H9 (cell line): ENCODE measurements at regions not wholly inside any gene's neighbourhood (a gene's known extent, or its start where the extent isn't known, plus 50 kb on each side); places are given as distances from the start of the nearest gene placed in this dataset.

Experiments
- DNase-seq: peaks from one replicate; pipeline ENCODE4 v3.0.0-alpha.2; 2017
- H2AFZ ChIP-seq: one replicate; pipeline ENCODE4 v1.6.1; 2013; ENCODE audit warnings: mild to moderate bottlenecking, low read length, control low read depth, moderate library complexity
- H2AK5ac ChIP-seq: 2 replicates; pipeline ENCODE4 v1.6.1; 2013; ENCODE audit warnings: low read length, control low read depth, mixed read lengths; ENCODE audit not compliant: insufficient read length
- H2BK120ac ChIP-seq: one replicate; pipeline ENCODE4 v1.6.1; 2013; ENCODE audit warnings: low read depth, mild to moderate bottlenecking, low read length, control low read depth, inconsistent platforms; ENCODE audit not compliant: poor library complexity, severe bottlenecking
- H2BK12ac ChIP-seq: 2 replicates; pipeline ENCODE4 v1.6.1; 2013; ENCODE audit warnings: low read length, control low read depth, mixed read lengths, low read depth; ENCODE audit not compliant: insufficient read length
- H2BK15ac ChIP-seq: 2 replicates; pipeline ENCODE4 v1.6.1; 2013; ENCODE audit warnings: low read depth, low read length, control low read depth
- H2BK20ac ChIP-seq: one replicate; pipeline ENCODE4 v1.6.1; 2013; ENCODE audit warnings: low read depth, mild to moderate bottlenecking, low read length, control low read depth, inconsistent platforms; ENCODE audit not compliant: poor library complexity, severe bottlenecking
- H2BK5ac ChIP-seq: 2 replicates; pipeline ENCODE4 v1.6.1; 2013; ENCODE audit warnings: low read length, control low read depth, mixed read lengths; ENCODE audit not compliant: insufficient read length
- H3K14ac ChIP-seq: 2 replicates; pipeline ENCODE4 v1.6.1; 2013; ENCODE audit warnings: low read length, control low read depth; ENCODE audit not compliant: insufficient read depth
- H3K18ac ChIP-seq: 2 replicates; pipeline ENCODE4 v1.6.1; 2013; ENCODE audit warnings: low read depth, mild to moderate bottlenecking, mixed read lengths, low read length, control low read depth; ENCODE audit not compliant: insufficient read length
- H3K23ac ChIP-seq: 2 replicates; pipeline ENCODE4 v1.6.1; 2013; ENCODE audit warnings: low read length, control low read depth, mixed read lengths, low read depth; ENCODE audit not compliant: insufficient read length
- H3K23me2 ChIP-seq: 2 replicates; pipeline ENCODE4 v1.6.1; 2013; ENCODE audit warnings: low read depth, mild to moderate bottlenecking, mixed read lengths, low read length, control low read depth; ENCODE audit not compliant: insufficient read length, poor library complexity, severe bottlenecking
- H3K27ac ChIP-seq: 2 replicates; pipeline ENCODE4 v1.5.1; 2013; ENCODE audit warnings: low read length, control low read depth, mixed read lengths, low read depth; ENCODE audit not compliant: insufficient read length
- H3K27me3 ChIP-seq: 2 replicates; pipeline ENCODE4 v1.6.1; 2013; ENCODE audit warnings: low read length, control low read depth, inconsistent platforms; ENCODE audit not compliant: insufficient read depth
- H3K4ac ChIP-seq: 2 replicates; pipeline ENCODE4 v1.6.1; 2013; ENCODE audit warnings: low read depth, mild to moderate bottlenecking, control low read depth, inconsistent platforms, low read length, moderate library complexity
- H3K4me1 ChIP-seq: 2 replicates; pipeline ENCODE4 v1.6.1; 2013; ENCODE audit warnings: low read length, control low read depth, inconsistent platforms; ENCODE audit not compliant: insufficient read depth
- H3K4me2 ChIP-seq: 2 replicates; pipeline ENCODE4 v1.6.1; 2013; ENCODE audit warnings: low read length, control low read depth, mixed read lengths; ENCODE audit not compliant: insufficient read length, insufficient read depth
- H3K56ac ChIP-seq: 2 replicates; pipeline ENCODE4 v1.6.1; 2013; ENCODE audit warnings: low read depth, mild to moderate bottlenecking, mixed read lengths, low read length, control low read depth; ENCODE audit not compliant: insufficient read length
- H3K79me1 ChIP-seq: 2 replicates; pipeline ENCODE4 v1.6.1; 2013; ENCODE audit warnings: low read depth, mild to moderate bottlenecking, moderate library complexity, low read length, control low read depth, inconsistent platforms; ENCODE audit not compliant: insufficient read depth, poor library complexity, severe bottlenecking
- H3K79me2 ChIP-seq: 2 replicates; pipeline ENCODE4 v1.6.1; 2013; ENCODE audit warnings: low read length, control low read depth, inconsistent platforms; ENCODE audit not compliant: insufficient read depth
- H3K9ac ChIP-seq: 2 replicates; pipeline ENCODE4 v1.6.1; 2013; ENCODE audit warnings: low read length, control low read depth, mixed read lengths; ENCODE audit not compliant: insufficient read length; ENCODE audit errors: extremely low read depth
- H3K9me3 ChIP-seq: one replicate; pipeline ENCODE4 v1.6.1; 2013; ENCODE audit warnings: low read depth, low read length, inconsistent platforms; ENCODE audit not compliant: control insufficient read depth
- H3T11ph ChIP-seq: one replicate; pipeline ENCODE4 v1.6.1; 2013; ENCODE audit warnings: mild to moderate bottlenecking, low read length, control low read depth, inconsistent platforms
- H4K20me1 ChIP-seq: one replicate; pipeline ENCODE4 v1.6.1; 2013; ENCODE audit not compliant: control insufficient read depth, insufficient read length, insufficient read depth
- H4K5ac ChIP-seq: 2 replicates; pipeline ENCODE4 v1.6.1; 2013; ENCODE audit warnings: low read depth, mild to moderate bottlenecking, mixed read lengths, low read length, control low read depth; ENCODE audit not compliant: insufficient read length
- H4K8ac ChIP-seq: replicated peaks from 2 replicates; pipeline ENCODE4 v1.6.1; 2013; ENCODE audit warnings: low read length, control low read depth, mixed read lengths, low read depth; ENCODE audit not compliant: insufficient read length
- H4K91ac ChIP-seq: 2 replicates; pipeline ENCODE4 v1.6.1; 2013; ENCODE audit warnings: low read depth, mild to moderate bottlenecking, moderate library complexity, mixed read lengths, low read length, control low read depth; ENCODE audit not compliant: insufficient read length
- H3K27ac Mint-ChIP-seq, 3 experiments: 2 replicates in 2 of 3; 3 replicates in 1 of 3; pipeline ENCODE4 v1.8.0; 2020 to 2021; ENCODE audit warnings: mixed read lengths in 3 of 3, mild to moderate bottlenecking in 1 of 3, moderate library complexity in 1 of 3
- H3K27me3 Mint-ChIP-seq: 2 replicates; pipeline ENCODE4 v1.8.0; 2021; ENCODE audit warnings: low read depth, mild to moderate bottlenecking, moderate library complexity, mixed read lengths
- H3K36me3 Mint-ChIP-seq, 3 experiments: 2 replicates in 2 of 3; 3 replicates in 1 of 3; pipeline ENCODE4 v1.8.0; 2020 to 2021; ENCODE audit warnings: low read depth in 3 of 3, mixed read lengths in 3 of 3; ENCODE audit not compliant: insufficient read depth in 1 of 3
- H3K4me1 Mint-ChIP-seq, 2 experiments: 2 replicates each; pipeline ENCODE4 v1.8.0; 2020; ENCODE audit warnings: mixed read lengths in 2 of 2
- H3K4me3 Mint-ChIP-seq, 2 experiments: 2 replicates in 1 of 2; 3 replicates in 1 of 2; pipeline ENCODE4 v1.8.0; 2020 to 2021; ENCODE audit warnings: mild to moderate bottlenecking in 2 of 2, mixed read lengths in 2 of 2, moderate library complexity in 1 of 2
- H3K9me3 Mint-ChIP-seq, 2 experiments: 2 replicates in 1 of 2; 3 replicates in 1 of 2; pipeline ENCODE4 v1.8.0; 2020; ENCODE audit warnings: mild to moderate bottlenecking in 2 of 2, mixed read lengths in 2 of 2, moderate library complexity in 1 of 2
- CTCF ChIP-seq: fragments of 200-600 bp; sonication (generic); conservative IDR thresholded peaks from 3 replicates; pipeline ENCODE4 v1.8.0; 2021; ENCODE audit warnings: antibody characterized with exemption, mild to moderate bottlenecking
- WGBS: extraction: QIAGEN DNeasy Blood & Tissue Kit; methylation state at CpG from one replicate; pipeline ENCODE4 v1.1.7; 2013; ENCODE audit warnings: missing lambda C conversion rate, low lambda C conversion rate, mixed read lengths; ENCODE audit not compliant: insufficient read length; ENCODE audit errors: extremely low coverage; 5-methylcytosine and 5-hydroxymethylcytosine counted together

GRCh38 chr14:106222311-106222710, 695.9 kb downstream of the TMEM121 start:
- no peak overlapping the region for H3K4me2 ChIP-seq
- no peak overlapping the region for H2BK15ac ChIP-seq
- no peak overlapping the region for H3K27ac ChIP-seq
- no peaks in the 10 kb centered on the region for H3K79me2 ChIP-seq
- no peak overlapping the region for H3K4me3 Mint-ChIP-seq
- H3K27me3 Mint-ChIP-seq: peaks cover 5% of the 10 kb centered on the region
- H4K20me1 ChIP-seq: no peaks in the 10 kb centered on the region
- no CpG with 5 or more reads among the region's 3 CpGs for WGBS
- H3K9me3 Mint-ChIP-seq: peaks cover 95 to 96% of the 10 kb centered on the region in 2 experiments
- H3K27me3 ChIP-seq: no peaks in the 10 kb centered on the region
- H4K5ac ChIP-seq: no peak overlapping the region
- no peak overlapping the region for H3K56ac ChIP-seq
- H2BK120ac ChIP-seq: no peak overlapping the region
- H3K9ac ChIP-seq: no peak overlapping the region
- no peak overlapping the region for H2BK12ac ChIP-seq
- no peak overlapping the region for H2AFZ ChIP-seq
- H3K4ac ChIP-seq: no peak overlapping the region
- no peak for DNase-seq
- no peak overlapping the region for H3K18ac ChIP-seq
- H4K91ac ChIP-seq: no peak overlapping the region
- H3T11ph ChIP-seq: no peak overlapping the region
- no peak overlapping the region for H3K23ac ChIP-seq
- H3K4me1 Mint-ChIP-seq: no peaks in the 10 kb centered on the region
- H3K4me1 ChIP-seq: no peaks in the 10 kb centered on the region
- peaks cover 78% of the 10 kb centered on the region for H3K9me3 ChIP-seq
- H3K14ac ChIP-seq: no peak overlapping the region
- no peaks in the 10 kb centered on the region for H3K23me2 ChIP-seq
- H3K79me1 ChIP-seq: no peaks in the 10 kb centered on the region
- no peak overlapping the region for H2BK20ac ChIP-seq
- H3K36me3 Mint-ChIP-seq: peaks cover 4 to 36% (median 13%) of the 10 kb centered on the region in 3 experiments
- no peak overlapping the region for H3K27ac Mint-ChIP-seq
- no peak overlapping the region for H2BK5ac ChIP-seq
- no peak overlapping the region for H4K8ac ChIP-seq
- no peak for TF ChIP-seq CTCF
- H2AK5ac ChIP-seq: no peak overlapping the region
